Coronary artery (tissue), 2 donors: ENCODE measurements at regions not wholly inside any gene's neighbourhood (a gene's known extent, or its start where the extent isn't known, plus 50 kb on each side); places are given as distances from the start of the nearest gene placed in this dataset.

Experiments used
- DNase-seq: peaks from one replicate; pipeline ENCODE4 v3.0.0-alpha.2; 2017; ENCODE audit warnings: low spot score
- H3K27ac ChIP-seq, 2 donors: fragments of 200-600 bp; sonication (generic); one replicate each; pipeline ENCODE4 v1.5.1; 2016 to 2019
- H3K4me3 ChIP-seq: fragments of 200-600 bp; sonication (generic); 2 replicates; pipeline ENCODE4 v1.5.1; 2016; ENCODE audit warnings: mild to moderate bottlenecking, moderate library complexity
- CTCF ChIP-seq: fragments of 200-600 bp; sonication (generic); IDR thresholded peaks from one replicate; pipeline ENCODE4 v1.5.1; 2019; ENCODE audit warnings: antibody characterized with exemption

- no peak for DNase-seq
- H3K4me3 ChIP-seq = no peak overlapping the region
- TF ChIP-seq CTCF = no peak
- no peak overlapping the region for H3K27ac ChIP-seq
Observed at GRCh38 chr5:170451747-170452365, 52.0 kb upstream of the KCNIP1 start.

- Histone ChIP-seq H3K27ac (no peak overlapping the region), H3K4me3 (no peak overlapping the region)
- no peak for DNase-seq
- no peak for TF ChIP-seq CTCF
Observed at GRCh38 chr5:170450061-170450669, 53.7 kb upstream of the KCNIP1 start.

GRCh38 chr5:170449232-170449631 is 54.6 kb upstream of the KCNIP1 start:
- DNase-seq = no peak
- TF ChIP-seq CTCF = no peak

GRCh38 chr5:170448221-170448620 is 55.6 kb upstream of the KCNIP1 start:
- no peak for TF ChIP-seq CTCF
- Histone ChIP-seq H3K4me3 (no peak overlapping the region), H3K27ac (no peak overlapping the region)
- DNase-seq = no peak

More at GRCh38 chr5:170449232-170449631, 54.6 kb upstream of the KCNIP1 start:
- no peak overlapping the region for H3K27ac ChIP-seq
- no peak overlapping the region for H3K4me3 ChIP-seq

- Histone ChIP-seq H3K4me3 (no peak overlapping the region), H3K27ac (no peak overlapping the region)
- TF ChIP-seq CTCF = no peak
- DNase-seq = no peak
Observed at GRCh38 chr5:170446365-170446764, 57.2 kb upstream of the KCNMB1 start.

GRCh38 chr5:170445936-170446335 is 56.8 kb upstream of the KCNMB1 start:
- TF ChIP-seq CTCF = no peak
- DNase-seq = peak; percentile 19
- H3K4me3 ChIP-seq = no peak overlapping the region
- no peak overlapping the region for H3K27ac ChIP-seq

GRCh38 chr5:170444969-170445505 is 55.9 kb upstream of the KCNMB1 start:
- peak; percentile 21 for DNase-seq
- TF ChIP-seq CTCF = no peak
- H3K27ac ChIP-seq = no peak overlapping the region
- H3K4me3 ChIP-seq = no peak overlapping the region
